CD4-positive, alpha-beta T cell treated with Interleukin-1 beta for 1 hour (primary cell): ENCODE measurements at regions not wholly inside any gene's neighbourhood (a gene's known extent, or its start where the extent isn't known, plus 50 kb on each side); places are given as distances from the start of the nearest gene placed in this dataset.
A peak's percentile ranks its signal among the peaks of the same experiment; 100 is the strongest.

Source experiments
- DNase-seq, 2 donors: peaks; one replicate each; pipeline ENCODE4 v3.0.0-alpha.2; 2020 to 2022

DNA sequence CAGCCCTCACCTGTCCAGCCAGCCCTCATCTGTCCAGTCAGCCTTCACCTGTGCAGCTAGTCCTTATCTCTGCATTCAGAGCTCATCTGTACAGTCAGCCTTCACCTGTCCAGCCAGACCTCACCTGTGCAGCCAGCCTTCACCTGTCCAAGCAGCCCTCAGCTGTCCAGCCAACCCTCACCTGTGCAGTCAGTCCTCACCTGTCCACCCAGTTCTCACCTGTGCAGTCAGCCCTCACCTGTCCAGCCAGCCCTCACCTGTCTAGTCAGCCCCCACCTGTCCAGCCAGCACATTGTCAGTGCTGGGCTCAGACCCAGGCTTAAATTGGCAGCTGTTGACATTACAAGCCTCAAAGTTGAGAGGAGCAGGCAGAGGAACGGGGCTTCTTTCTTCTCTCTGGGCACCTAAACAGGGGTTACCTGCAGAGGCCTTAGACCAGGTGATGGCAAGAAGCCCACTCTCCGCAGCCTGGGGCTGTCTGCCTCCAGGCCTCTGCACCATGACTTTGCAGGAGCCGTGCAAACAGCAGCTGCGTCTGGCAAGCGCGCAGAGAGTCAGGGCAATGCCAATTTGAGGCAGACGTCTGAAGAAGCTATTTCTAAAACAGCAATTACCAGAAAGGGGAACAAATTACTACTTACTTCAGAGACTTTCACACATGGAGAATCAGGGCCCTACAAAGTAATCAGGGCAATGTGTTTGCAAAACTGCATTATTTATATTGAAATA is 506.1 kb downstream of the NPHP4 start:
- DNase-seq, result no peak

DNA sequence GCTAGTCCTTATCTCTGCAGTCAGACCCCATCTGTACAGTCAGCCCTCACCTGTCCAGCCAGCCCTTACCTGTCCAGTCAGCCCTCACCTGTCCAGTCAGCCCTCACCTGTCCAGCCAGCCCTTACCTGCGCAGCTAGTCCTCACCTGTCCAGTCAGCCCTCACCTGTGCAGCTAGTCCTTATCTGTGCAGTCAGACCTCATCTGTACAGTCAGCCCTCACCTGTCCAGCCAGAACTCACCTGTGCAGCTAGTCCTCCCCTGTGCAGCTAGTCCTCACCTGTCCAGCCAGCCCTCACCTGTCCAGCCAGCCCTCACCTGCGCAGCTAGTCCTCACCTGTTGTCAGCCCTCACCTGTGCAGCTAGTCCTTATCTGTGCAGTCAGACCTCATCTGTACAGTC is 506.8 kb downstream of the NPHP4 start:
- no peak for DNase-seq

DNA sequence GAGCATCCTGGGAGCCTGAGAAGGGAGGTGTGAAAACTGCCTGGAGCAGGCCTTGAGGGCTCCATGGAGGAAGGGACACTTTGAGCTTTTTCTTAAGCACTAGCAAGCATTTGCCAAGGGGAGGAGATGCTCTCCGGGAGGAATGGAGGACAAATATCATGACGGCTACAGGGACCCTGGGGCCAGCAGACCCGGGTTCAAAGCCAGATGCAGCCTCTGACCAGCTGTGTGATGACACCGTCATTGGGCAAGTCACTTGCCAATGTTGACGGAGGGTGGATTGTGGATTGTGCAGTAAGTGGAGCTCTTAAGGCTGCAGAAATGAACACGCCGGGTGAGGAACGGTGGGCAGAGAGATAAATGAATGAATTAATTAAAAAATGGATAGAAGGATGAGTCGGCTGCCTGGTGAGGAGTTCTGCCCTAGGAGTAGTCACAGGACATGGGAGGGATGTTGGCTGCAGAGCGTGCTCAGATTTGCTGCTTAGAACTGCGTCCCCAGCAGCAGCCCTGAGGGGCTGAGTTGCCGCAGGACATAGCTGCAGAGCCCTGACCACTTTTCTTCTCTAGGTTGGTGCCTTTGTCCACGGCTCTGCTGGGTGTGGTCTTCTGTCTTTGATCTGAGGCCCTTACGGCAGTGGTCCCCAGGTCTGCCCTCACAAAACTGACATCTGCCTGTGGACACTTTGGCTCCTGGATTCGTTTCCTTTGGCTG is 507.6 kb downstream of the NPHP4 start:
- DNase-seq, result no peak

DNA sequence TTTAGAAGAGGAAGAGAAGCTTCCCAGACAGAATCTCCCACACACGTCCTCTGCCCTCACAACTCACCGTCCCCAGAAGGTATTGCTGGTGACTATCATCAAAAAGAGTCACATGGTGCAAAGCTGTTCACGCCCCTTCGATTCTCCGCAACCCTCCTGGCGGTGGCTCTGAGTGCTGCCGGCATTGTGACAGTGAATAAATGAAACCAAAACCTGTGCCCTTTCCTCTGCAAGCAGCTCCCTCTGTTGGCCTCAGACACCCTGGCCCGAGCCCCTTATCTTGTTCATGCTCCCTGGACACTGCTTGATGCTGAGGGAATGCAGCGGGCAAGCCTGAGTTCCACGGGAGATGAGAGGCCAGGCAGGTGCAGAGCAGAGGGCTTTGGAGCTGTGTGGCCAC is 510.3 kb downstream of the NPHP4 start:
- peak; percentile 29 to 66 for DNase-seq

DNA sequence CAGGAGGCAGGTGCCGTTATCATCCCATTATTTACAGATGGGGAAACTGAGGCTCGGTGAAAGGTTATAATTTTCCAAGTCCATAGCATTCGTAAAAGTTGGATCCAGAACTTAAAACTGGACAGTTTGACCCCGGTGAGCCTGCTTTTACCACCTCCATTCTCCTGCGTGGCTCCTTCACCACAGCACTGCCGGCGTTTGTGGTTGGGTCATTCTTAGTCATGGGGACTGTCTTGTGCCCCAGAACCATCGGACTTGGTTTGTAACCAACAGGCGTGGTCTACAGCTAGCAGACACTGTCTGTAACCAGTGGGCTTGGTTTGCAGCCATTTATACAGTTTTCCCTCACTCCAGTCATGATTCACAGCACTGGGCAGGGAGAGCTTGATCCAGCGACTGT is 511.3 kb downstream of the NPHP4 start:
- DNase-seq, result no peak

DNA sequence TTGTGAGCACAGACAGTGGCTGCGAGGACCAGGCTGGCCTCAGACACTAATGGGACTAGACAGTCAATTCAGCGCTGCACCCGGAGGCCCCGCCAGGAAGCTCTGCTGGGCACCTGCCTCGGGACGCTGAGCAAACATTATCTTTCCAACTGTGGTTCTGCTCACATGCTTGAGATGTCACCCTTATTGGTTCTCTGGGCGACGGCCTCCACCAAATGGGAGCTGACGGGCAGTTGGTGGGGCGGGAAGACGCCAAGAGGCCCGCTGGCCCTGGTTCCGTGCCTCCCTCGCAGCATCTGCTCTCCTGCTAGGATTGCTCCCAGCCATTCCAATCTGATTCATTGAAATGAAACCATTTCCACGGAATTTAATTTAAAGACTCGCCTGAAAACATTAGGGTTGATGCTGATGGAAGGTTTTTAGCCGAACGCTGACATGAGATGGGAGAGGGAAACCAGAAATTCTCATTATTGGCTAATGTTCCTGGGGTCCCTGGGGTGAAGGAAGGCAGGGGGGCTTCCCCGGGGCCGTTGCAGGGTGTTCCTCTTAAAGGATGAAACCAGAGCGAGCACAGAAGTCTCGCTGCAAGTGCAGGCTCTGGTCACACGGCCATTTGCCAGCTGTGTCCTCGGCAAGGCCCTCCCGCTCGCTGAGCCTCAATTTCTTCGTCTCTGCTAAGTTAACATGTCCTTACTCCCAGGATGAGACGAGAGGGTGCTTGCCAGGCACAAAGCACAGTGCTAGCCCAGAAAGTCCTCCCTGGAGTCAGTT is 512.2 kb downstream of the NPHP4 start:
- no peak for DNase-seq

DNA sequence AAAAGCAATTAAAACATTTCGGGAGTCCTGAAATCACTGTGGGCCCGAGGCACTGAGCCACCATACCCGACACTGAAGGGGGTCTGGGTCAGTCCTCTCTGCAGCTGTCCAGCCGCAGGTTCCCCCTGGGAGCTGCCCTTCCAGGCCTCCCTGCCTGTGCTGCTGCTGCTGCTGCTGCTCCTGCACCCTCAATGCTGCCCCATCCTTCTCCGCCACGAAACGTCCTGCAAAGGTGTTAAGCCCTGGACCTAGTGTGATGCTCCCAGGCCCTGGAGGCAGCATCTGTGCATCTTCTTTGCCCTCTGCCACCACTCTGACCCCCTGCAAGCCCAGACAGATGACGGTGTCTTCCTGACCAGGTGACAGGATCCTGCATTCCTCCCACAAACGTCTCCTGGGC is 513.3 kb downstream of the NPHP4 start:
- no peak for DNase-seq

DNA sequence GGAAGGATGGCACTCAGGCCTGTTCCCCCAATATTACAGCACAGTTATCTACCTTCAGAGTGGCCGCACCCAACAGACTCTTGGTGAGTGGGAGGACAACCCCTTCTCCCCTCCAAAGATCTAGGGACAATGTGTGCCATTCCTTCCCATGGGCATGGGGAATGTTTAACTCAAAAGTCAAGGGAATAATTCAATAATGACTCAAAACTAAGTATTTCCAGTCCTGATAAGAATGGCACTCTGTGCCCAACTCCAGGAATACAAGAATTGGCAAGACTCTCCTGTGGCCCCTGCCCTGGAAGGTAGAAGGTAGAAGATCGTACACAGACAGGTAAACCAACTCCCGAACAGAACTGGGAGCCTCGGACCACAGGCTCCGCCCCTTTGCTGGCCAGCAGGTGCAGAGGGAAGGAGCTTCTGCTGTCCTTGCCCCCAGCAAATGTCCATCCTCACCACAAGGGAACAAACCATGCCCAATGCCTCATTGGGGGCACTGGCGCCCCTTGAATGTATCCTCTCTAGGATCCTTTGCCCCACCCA is 514.0 kb downstream of the NPHP4 start:
- DNase-seq, result no peak

DNA sequence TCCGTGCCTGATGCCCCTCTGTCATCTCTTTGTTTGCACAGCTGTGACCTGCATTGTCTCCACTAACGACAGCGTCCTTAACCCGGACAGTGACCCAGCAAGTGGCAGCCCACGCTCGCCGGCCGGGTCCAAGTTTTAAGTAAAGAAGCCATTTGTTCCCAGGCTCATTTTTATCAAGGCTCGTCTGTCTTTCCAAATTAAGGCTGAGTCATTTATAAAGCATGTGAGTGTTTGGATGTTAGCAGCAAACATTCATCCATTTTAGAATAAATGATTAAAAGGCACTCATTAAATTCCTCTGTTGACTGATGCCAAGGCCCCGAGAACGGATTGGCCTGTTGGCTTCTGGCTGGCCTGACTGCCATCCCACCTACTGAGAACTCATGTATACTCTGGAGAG is 514.5 kb downstream of the NPHP4 start:
- DNase-seq, result no peak

DNA sequence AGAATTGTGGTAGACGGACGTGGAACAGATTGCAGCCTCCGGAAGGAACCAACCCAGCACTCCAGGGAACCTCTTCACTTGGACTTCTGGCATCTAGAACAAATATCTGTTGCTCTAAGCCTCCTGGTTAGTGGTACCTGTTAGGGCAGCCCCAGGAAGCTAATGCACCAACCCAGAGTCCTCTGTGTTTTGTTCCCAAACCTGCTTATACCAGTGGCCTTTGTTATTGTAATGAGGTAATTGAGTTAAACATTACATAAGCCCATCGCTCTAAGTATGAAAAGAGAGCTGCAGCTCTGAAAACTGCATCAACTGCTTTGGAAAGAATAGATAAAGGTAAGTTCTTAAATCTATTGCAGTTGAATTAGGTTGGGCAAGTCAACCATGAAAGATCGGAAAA is 516.7 kb downstream of the NPHP4 start:
- DNase-seq, result no peak

DNA sequence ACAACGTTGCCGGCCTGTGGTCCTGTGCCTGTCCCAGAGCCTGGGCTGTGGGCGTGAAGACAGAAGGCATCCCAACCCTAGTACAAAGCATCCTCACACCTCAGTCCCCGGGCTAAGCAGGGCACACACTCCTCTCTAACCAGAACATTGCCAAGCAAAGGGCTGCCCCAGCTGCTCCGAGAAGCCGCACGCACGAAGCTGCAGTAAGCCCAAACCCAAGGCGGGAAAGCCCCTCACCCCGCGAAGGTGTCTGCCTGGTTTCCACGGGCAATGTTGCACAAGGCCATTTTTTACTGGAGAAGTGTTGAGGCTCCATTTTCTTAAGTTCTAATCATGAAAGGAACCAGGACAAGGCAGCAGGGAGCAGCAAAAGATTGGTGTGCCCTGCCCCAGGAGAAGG is 519.0 kb downstream of the NPHP4 start:
- DNase-seq, result no peak

DNA sequence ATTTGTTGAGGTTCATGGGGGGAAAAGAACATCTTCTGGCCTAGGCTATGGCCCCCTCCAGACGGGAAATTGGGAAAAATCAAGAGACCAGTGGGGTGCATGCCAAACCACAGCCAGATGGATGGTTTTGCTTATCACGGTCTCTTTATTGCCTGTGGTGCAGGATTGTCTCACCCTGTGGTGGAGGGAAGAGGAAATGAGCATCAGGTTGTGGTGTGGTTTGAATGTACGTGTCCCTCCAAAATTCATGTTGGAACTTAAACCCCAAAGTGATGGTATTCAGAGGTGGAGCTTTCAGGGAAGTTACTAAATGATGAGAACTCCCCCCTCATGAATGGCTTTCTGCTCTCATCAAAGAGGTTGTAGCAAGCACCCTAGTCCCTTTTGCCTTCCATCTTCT is 525.7 kb downstream of the NPHP4 start:
- DNase-seq, result no peak

DNA sequence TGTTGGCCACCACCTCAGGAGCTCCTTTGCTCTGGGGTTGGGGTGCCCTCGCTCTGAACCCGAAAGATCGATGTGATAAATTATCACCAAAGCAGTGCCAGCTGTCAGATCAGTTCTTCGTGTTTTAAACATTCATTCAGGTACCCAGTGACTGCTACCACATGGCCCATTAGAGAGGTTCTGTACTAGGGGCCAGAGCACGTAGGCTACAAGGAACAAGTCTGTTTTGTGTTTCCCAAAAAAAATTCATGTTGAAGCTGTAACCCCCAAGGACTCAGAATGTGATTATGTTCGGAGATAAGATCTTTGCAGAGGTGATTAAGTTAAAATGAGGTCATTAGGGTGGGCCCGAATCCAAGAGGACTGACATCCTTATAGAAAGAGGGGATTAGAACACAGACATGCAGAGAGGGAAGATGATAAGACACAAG is 526.9 kb downstream of the NPHP4 start:
- no peak for DNase-seq

DNA sequence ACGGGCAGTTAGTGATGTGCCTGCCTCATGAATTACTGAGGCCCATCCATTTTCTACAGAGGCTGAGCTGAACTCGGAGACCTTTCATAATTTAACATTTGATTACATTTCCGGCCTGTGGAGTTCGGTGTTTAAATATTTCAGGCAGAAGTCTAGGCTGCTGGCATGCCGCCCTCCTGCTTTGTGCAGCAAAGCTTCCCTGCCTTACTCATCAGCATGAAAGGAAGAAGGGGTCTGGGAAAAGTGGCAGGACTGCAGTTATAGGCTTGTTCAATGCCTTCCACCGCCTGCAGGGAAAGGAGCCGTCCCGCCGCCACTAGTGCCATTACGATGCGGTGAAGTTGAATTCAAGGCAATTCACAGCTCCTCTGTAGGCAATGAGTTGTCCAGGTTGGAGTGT is 527.9 kb downstream of the NPHP4 start:
- DNase-seq, result no peak

DNA sequence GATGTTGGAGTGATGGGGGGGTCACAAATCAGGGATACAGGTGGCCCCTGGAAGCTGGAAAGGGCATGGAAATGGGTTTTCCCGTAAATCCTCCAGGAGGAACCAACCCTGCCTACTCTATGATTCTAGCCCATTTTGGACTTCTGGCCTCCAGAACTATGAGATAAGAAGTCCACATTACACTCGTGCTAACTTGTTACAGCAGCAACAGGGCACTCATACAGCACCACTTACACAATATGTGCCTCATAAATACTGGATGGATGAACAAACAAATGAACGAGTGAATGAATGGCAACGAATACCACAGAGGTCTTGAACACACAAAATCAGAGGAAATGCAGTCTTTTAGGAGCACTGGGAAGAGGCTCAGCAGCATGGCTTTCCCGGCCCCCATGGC is 531.3 kb downstream of the NPHP4 start:
- DNase-seq, result no peak

DNA sequence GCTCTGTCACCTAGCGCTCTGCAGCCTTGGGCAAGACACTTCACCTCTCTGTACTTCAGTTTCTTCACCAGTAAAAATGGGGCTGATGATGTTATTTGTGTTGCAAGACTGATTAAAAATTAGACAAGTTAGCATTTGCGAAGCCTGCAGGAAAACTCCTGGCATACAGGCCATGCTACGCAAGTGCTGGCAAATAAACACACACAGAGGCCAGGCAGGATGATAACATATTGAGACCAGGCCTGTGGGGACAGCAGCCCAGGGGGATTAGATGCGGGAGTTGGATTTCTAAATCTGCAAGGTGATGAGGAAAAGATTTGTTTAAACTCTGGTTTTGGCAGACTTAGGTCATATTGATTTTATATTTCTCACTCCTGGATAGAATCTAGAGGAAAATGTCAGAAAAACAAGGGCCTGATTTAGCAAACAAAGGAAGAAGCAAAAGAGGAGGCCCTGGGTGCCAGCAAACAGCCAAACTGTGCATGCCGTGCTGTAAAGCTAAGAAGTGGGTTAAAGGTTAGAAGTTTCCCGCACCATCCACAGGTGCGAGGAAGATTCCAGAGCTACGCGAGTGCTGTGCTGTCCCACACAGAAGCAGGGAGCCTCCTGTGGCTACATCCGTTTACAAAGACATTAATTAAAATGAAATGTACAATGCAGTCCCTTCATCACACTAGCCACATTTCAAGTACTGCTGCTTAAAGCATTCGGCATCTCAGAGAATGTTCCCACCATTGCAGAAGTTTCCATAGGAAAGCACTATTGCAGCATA is 532.2 kb downstream of the NPHP4 start:
- no peak for DNase-seq

DNA sequence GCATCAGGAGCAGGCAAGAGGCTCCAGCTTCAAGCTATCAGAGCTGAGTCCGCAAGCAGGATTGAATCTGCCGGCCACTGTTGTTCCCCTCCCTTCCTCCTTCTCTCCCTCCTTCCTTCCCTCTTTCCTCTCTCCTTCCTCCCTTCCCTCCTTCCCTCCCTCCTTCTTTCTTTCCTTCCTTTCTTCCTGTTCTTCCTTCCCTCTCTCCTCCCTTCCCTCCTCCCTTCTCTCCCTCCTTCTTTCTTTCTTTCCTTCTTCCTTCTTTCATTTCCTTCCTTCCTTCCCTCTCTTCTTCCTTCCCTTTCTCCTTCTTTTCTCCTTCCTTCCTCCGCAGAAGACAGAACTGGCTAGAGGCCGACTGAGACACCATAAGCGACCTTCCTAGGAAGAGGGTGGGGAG is 534.0 kb downstream of the NPHP4 start:
- DNase-seq, result no peak

DNA sequence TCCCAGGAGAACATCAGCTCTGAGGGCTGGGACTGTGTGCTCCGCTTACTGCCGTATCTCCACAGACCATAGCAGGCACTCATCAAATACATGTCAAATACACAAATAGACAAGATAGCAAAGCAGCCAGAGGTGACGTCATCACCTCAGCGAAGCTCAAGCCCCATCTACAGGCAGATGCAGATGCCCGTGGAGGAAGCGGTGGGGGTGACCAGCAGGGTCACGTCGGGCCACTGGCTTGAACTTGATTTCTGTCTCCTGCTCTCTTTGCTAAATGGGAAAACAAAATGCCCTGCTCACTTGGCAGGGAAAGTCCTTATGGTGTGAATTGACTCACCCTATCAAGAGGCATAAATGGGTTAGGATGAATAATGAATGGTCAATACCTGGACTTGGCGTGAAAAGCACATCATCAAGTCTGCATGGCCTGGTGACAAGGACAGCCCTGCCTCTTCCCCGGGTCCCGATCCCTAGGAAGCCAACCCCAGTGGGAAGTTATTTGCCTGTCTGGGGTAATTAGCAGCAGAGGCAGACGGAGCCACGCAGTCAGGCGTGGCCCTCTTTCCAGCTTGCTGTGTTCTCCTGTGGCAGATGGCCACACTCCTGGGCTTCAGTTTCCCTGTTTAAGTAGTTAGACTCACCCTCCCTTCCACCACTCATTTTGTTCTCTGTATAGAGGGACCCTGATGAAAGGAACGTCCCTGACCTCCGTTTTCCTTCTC is 536.0 kb downstream of the NPHP4 start:
- DNase-seq, result no peak

DNA sequence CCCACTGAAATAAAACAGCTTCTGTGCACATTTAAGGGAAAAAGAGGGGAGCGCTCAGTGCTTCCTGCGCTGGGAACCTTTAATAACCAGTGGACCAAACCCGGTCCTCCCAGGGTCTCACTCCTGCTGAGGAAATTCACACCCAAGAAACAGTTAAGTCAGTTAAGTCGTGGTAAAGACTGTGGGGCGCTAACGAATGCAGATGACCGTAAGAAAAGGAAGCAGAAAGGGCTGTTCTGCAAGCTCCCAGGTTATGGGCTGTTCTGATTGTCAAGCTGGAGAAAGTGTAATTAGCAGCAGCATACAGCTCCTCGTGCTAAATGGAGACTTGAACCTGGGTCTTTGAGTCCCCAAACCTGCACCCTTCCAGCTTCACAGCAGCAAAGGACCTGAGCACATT is 536.6 kb downstream of the NPHP4 start:
- no peak for DNase-seq

DNA sequence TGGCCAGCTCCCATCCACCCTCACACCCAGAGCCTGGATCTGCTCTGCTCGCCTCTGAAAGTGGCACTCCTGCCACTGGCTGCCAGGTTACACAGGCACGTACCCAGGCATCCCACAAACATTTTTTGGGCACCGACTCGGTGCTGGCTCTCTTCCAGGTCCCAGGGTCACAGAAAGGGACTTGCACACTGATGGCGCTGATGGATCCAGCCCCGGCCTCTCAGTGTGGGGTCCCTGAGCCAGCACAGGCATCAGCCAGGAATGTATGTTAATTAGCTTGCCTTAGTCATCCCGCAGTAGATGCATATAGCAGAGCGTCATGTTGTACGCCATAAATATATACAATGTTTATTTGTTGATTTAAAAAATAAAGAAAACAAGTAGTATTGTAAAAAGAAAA is 537.2 kb downstream of the NPHP4 start:
- DNase-seq, result no peak

DNA sequence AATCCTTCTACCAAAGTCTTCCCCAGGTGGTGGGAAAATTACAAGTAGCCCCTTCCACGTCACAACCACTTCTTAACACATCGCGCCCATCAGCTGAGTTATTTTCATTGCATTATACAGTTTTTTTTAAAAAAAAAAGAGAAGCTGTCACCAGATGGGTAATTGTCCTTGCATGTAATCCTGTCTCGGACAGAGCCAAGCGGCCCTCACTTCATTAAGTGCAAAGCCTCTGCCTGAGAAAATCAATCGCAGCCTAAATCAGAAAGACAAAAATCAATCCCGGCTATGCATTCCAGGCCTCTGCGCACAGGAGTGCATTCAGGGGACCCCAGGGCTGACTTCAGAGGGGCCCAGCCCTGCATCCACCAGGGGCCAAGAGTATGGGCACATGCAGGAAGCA is 538.9 kb downstream of the NPHP4 start:
- DNase-seq, result no peak

DNA sequence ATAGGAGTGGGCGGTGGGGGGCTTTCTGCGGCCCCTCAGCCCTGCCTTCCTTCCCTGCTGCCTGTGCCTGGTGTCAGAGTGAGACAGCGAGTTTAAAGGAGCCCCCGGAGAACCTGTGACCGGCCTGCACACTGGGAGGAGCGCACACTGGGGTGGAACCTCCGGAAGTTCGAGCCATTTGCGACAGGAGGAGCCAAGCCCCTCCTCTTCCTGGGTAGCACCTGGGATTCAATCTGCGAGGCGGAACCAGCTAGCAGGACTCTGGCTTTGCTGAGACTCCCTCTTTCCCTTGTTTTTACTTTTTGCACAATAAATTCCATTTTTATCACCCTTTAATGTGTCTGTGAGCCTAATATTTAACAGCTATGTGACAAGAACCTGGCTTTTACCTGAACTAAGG is 540.6 kb downstream of the NPHP4 start:
- DNase-seq, result no peak
